Stimulated activated CD4-positive, alpha-beta T cell treated with anti-CD3 and anti-CD28 coated beads, TNF-alpha, amount 100 ng/mL, for 48 hours (primary cell): ENCODE measurements at regions not wholly inside any gene's neighbourhood (a gene's known extent, or its start where the extent isn't known, plus 50 kb on each side); places are given as distances from the start of the nearest gene placed in this dataset.

Experiments used
- DNase-seq, 3 donors: peaks; one replicate each; pipeline ENCODE4 v3.0.0-alpha.2; 2020; ENCODE audit warnings: low read depth in 3 of 3

DNA sequence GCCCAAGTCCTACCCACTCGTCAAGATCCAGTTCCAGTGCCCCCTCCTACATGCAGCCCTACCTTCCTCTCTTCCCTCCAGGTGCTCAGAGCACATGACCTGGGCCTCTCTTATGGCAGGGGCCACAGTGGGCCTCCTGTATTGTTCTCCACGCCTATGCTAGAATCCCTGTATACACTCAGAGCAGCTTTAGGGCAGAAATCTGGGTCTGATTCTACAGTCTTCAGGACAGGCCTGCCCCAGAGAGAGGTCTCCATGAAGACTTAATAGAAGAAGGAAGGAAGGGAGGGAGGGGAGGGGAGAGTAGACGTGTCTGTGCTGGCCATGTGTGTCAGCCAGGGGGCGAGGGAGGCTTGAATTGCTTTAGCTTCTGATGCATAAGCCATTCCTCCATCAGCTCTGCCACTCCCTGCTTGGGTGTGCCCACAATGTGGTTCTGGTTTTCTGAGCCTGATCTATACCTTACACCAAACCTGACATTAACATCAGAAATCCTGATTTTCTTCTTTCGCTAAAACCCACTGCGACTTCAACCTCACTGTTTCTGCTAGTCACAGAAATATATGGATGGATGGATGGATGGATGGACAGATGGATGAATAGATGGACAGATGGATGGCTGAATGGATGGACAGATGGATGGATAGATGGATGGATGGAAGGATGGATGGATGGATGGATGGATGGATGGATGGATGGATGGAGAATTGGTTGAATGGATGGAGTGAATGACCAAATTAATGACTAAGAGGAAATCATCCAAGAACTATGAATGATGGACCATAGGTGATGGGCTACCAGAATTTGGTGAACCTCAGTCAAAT is 56.6 kb upstream of the PRDM11 start:
- DNase-seq, result no peak

DNA sequence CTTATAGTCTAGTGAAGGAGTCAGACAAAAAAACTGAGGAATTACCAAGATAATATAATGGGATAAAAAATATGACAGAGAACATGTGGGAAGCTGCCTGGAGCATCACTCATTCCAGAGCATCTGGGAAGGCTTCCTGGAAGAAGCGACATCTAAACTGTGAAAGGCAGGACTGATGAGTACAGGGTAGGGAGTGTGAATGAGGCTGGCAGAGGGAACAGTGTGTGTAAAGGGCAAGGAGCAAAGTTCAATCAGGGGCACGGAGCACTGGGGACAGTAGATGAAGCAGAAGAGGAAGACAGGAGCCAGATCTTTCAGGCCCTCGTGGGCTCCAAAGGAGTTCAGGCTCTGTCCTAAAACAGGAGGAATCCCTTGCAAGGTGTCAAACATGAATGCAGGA is 55.8 kb upstream of the PRDM11 start:
- no peak for DNase-seq

DNA sequence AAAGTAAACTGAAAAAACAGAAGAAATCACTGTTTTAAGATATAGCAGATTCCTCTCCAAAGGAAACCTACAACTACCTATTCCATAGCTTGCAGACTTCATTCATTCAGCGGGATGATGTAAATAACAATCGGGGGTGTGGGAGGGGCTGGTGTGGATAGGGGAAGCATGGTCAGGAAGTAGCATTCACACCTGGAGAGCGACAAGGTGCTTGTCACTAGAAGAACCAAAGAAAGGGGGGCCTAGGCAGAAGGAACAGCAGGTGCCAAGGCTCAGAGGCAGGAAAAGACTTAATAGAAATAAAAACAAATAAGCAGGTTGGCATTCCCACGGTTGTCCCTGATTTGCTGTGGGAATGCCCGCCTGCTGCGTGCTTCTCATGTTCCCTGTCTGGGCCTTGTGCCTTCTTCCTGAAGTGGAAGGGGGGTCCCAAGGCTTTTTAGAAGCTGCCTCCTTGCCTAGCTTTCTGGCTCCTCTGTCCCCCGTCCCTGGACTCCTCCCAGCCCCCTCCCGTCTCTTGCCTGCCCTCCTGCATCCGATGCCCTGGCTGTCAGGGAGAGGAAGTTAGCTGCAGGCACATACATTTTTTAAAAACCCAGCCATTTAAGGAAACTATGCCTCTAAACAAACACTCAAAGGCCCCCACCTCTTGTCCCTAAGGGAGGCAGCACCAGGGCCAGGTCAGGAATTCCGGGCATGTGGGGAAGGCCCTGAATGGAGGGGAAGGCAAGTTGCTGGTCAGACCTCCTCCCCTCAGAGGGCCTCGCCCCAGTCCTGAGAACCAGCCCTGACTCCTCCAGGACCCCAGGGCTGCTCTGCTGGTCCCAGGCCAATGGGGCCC is 54.7 kb upstream of the PRDM11 start:
- DNase-seq, result no peak

DNA sequence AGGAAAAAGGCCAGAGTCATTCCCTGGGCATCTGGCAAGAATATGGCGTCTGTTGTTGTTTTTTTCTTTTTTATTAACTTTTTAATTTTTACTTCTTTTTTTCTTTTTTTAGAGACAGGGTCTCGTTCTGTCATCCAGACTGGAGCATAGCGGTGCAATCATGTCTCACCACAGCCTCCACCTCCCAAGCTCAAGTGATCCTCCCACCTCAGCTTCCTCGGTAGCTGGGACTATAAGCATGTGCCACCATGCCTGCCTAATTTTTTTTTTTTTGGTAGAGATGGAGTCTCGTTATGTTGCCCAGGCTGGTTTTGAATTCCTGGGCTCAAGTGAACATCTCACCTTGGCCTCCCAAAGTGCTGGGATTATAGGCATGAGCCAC is 54.0 kb upstream of the PRDM11 start:
- DNase-seq, result no peak

DNA sequence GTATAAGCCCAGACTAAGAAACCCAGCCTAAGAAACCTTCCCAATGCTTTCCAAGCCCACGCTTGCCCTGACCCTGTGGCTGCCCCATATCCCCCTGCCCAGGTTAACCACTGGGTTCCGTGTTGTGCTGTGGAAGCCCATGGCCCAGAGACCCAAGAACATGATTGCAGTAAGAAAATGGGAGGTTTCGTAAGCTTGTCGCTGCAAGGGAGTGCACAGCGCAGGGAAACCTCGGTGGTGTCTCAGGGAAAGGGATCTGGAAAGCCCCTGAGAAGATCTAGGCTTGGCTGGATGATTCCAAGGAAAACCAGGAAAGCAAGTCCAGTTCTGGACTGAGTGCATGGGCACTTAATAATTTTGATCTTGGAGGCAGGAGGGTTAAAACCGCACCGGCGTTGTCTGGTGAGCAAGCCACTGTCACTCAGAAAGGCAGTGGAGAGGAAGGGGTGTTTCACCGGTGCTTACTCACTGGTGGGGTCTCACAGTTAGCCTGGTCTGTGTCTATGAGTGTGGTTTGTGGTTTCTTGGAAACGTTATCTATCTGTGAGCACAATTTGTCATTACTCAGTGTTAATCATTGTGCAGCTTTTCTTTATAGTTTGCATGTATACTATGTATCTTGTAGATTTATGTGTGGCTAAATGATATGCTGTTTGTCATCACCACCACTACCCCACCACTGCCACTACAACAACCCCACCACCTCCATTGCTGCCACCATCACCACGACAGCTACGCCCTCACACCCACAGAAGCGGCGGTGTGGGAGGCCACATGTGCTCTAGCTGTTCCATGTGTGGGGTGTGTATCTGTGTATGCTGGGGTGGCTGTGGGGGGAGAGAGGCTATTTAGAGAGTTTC is 53.3 kb upstream of the PRDM11 start:
- DNase-seq, result no peak

DNA sequence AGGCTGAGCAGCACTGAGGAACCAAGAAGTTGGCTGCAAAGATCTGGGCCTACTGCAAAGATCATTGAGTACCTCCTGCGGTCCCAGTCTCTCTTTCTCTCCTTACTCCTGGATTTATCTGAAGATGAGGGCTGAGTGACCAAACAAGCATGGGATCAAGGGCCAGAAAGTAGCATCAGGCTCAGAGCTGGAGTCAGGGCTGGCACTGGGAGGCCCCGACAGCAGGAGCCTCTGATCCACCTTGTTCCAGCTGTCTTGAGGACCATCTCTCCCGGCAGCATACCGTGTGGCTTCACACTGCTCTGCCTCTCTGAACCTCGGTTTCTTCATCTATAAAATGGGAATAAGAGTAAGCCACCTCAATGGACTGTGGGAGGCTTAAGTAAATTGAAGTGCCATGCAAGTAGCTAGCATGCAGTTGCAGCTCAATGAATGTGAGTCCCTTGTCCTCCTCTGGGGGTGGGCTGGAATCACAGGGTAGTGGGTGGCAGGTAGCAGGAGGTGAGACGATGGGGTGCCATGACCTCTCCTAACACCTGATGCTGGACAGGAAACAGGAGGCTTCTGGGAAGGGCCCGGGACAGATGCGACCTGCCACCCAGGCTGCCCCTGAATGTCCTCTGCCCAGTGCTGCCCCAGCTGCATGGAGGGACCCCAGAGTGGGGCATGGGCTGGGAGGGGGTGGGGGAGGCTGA is 52.5 kb upstream of the PRDM11 start:
- DNase-seq, result no peak

DNA sequence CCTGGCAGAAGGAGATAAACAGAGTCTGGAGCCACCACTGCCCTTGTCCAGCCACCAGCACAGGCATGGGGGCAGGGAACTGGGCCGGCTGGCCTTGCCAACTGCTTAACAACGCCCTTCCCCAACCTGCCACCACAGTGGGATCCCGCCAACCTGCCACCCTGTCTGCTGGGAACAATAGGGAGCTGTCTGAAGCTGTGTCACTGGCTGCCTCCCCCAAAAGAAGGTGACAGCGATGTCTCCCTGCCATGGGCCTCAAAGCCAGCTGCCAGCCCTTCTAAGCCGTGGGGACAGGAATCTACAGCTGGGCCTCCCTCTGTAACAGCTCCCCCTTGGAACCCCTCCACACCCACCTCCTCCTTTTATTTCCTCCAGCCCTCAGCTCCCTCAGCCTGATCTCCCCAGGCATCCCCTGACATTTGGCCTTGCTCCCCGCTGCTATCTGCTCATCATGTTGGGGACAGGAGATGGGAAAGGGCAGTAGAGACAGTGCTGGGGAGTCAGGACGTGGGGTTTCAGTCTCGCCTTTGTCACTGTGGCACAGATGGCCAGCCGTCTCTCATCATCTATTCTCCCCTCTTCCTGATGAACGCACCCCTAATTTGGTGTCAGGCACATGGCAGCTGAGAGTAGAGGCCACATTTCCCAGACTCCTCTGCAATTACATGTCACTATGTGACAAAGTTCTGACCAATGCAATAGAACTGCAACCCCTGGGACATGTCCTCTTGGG is 51.3 kb upstream of the PRDM11 start:
- no peak for DNase-seq

DNA sequence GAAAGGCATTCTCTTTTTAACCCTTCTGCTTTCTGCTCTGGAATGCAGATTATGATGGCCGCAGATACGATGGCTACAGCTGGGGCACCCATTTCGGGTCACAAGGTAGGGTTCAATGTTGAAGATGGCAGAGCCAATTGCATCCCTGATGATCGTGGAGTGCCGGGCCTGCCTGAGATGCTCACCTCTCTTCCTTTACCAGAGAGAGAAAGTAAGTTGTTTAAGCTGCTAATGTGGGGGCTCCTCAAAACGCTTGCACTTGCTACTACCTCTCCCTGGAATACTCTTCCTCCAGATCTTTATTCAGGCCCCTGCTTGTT is 50.8 kb upstream of the PRDM11 start:
- DNase-seq, result no peak

DNA sequence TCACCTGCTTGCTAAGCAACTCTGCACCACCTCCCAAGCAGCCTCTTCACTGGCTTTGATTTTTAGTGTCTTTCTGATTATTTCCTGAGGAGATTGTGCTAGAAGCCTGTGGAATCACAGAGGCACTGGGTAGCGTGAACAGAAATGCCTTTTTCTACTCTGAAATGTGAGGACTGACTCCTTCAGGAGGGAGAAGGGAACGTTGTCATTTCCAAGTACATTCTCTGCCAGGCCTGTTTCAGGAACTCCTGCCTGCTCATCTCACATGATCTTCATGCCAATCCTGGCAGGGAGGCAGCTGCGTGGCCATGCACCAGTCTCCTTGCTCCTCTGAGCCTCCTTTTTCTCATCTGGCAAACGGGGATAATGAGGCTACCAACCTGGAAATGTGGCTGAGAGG is 49.8 kb upstream of the PRDM11 start:
- no peak for DNase-seq
